ENCODE measurements at regions not wholly inside any gene's neighbourhood (a gene's known extent, or its start where the extent isn't known, plus 50 kb on each side); places are given as distances from the start of the nearest gene placed in this dataset.

DNA sequence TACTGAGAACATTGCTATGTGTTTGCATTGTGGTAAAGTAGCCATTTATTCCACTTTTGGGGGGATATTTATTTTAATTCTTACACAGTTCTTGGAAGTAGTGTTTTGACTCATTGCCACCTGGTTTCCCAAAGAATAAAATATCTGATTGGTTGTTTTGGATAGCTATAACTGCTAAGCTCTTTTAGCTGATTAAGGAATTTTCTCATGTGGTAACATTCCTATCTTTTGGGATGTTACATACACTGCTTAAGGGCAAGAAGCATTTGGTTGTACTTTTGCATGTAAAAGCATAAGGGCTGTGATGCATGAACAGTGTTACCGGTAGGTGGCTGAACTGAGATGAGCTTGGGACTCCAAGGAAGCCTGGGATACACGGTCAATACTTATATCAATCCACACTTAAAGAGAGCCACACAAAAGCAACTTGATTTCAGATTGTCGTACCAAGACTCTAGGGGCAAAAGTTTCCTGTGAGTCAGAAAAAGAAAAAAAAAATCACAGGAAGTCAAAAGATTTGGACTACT lies 71.4 kb upstream of the PRKD1 start:
- H3K9me2 ChIP-seq (ENCODE audit: insufficient read depth), result no peaks in the 10 kb centered on the region
- no peaks in the 10 kb centered on the region for H3K36me3 Mint-ChIP-seq (ENCODE audit: low read depth)
- no peak overlapping the region for H3K27ac ChIP-seq (ENCODE audit: low read depth)
- H3K4me1 Mint-ChIP-seq, result peaks cover 17% of the 10 kb centered on the region; the same call in 2 of the 3 replicates
- ATAC-seq, result no peak; the same call in 2 of the 3 replicates
- no peaks in the 10 kb centered on the region for H3K4me1 ChIP-seq (ENCODE audit: insufficient read depth)
- no peak overlapping the region for H3K4me2 ChIP-seq
- H3K27me3 Mint-ChIP-seq (ENCODE audit: insufficient read depth, low read depth, poor library complexity), result no peaks in the 10 kb centered on the region
- no peak for TF ChIP-seq CREB1 (CRISPR knock-in tag; IDR thresholded peaks at IDR 0.05; ENCODE audit: low read depth)
- peak in 1 of 2 experiments; percentile 6; a peak in 1 of 4 replicates for TF ChIP-seq CTCF (conservative IDR thresholded peaks at IDR 0.05; ENCODE audit: low read depth in 2 of 2)
- no peak overlapping the region for H3K27ac Mint-ChIP-seq
- no peak overlapping the region for H3K4me3 Mint-ChIP-seq
- no peak overlapping the region for H2AFZ ChIP-seq
- no peaks in the 10 kb centered on the region for H3K79me2 ChIP-seq (replicated peaks; ENCODE audit: insufficient read depth)
- no peaks in the 10 kb centered on the region for H3K27me3 ChIP-seq (ENCODE audit: insufficient read depth)
- no peaks in the 10 kb centered on the region for H4K20me1 ChIP-seq (replicated peaks; ENCODE audit: insufficient read depth)
- H3K4me3 ChIP-seq, result no peak overlapping the region
- no peaks in the 10 kb centered on the region for H3K36me3 ChIP-seq (ENCODE audit: insufficient read depth)
- H3F3A ChIP-seq (replicated peaks; ENCODE audit: low read depth), result no peaks in the 10 kb centered on the region
- no peaks in the 10 kb centered on the region for H3K9me3 Mint-ChIP-seq
- peak; percentile 13 for DNase-seq (ENCODE audit: low spot score)

DNA sequence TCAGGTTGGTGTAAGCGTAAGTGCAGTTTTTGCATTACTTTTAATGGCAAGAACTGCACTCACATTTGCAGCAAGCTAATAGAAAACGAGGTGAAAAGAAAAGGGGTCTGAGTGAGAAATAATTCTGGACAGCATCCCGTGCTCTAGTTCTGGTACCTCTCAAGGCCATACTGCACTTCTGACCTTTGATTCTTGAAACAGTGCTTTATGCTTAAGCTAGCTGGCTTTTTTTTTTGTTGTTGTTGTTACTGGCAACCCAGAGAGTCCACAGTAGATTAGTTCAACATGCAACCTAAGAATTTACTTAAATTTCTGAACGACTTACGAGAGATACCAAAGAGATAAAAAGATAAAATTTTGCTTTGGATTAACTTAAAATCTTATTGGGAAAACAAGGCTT lies 75.2 kb upstream of the PRKD1 start:
- Histone ChIP-seq H3K36me3 (ENCODE audit: insufficient read depth) (no peaks in the 10 kb centered on the region), H3K9me2 (ENCODE audit: insufficient read depth) (no peaks in the 10 kb centered on the region), H3K4me1 (ENCODE audit: insufficient read depth) (no peaks in the 10 kb centered on the region), H3K27me3 (ENCODE audit: insufficient read depth) (no peaks in the 10 kb centered on the region), H3K27ac (ENCODE audit: low read depth) (no peak overlapping the region), H3F3A (replicated peaks; ENCODE audit: low read depth) (no peaks in the 10 kb centered on the region), H4K20me1 (replicated peaks; ENCODE audit: insufficient read depth) (no peaks in the 10 kb centered on the region), H3K4me2 (no peak overlapping the region), H3K4me3 (no peak overlapping the region), H3K79me2 (replicated peaks; ENCODE audit: insufficient read depth) (no peaks in the 10 kb centered on the region), H2AFZ (0 out of 2 replicates have a peak overlapping the region, but pooled peaks have one; percentile 0)
- DNase-seq (ENCODE audit: low spot score), result no peak
- Mint-ChIP-seq H3K27me3 (ENCODE audit: insufficient read depth, low read depth, poor library complexity) (no peaks in the 10 kb centered on the region), H3K4me1 (peaks cover 17% of the 10 kb centered on the region; the same call in 2 of the 3 replicates), H3K36me3 (ENCODE audit: low read depth) (no peaks in the 10 kb centered on the region), H3K9me3 (peaks cover 4% of the 10 kb centered on the region), H3K4me3 (no peak overlapping the region), H3K27ac (no peak overlapping the region)
- no peak for ATAC-seq
- TF ChIP-seq, protein P1, sequence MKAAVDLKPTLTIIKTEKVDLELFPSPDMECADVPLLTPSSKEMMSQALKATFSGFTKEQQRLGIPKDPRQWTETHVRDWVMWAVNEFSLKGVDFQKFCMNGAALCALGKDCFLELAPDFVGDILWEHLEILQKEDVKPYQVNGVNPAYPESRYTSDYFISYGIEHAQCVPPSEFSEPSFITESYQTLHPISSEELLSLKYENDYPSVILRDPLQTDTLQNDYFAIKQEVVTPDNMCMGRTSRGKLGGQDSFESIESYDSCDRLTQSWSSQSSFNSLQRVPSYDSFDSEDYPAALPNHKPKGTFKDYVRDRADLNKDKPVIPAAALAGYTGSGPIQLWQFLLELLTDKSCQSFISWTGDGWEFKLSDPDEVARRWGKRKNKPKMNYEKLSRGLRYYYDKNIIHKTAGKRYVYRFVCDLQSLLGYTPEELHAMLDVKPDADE (IDR thresholded peaks at IDR 0.05), result no peak
- no peak for TF ChIP-seq STAT1 (IDR thresholded peaks at IDR 0.05; ENCODE audit: unreplicated experiment)
- TF ChIP-seq ZNF331 (CRISPR knock-in tag; IDR thresholded peaks at IDR 0.05; ENCODE audit: low read depth), result no peak
- no peak for TF ChIP-seq NANOG (IDR thresholded peaks at IDR 0.05; ENCODE audit: borderline replicate concordance)
- no peak for TF ChIP-seq REST (IDR thresholded peaks at IDR 0.05; ENCODE audit: unreplicated experiment)
- TF ChIP-seq CTCF (conservative IDR thresholded peaks at IDR 0.05; ENCODE audit: low read depth in 2 of 2), result no peak

Measured in GM23338 (cell line).